ENCODE measurements at regions not wholly inside any gene's neighbourhood (a gene's known extent, or its start where the extent isn't known, plus 50 kb on each side); places are given as distances from the start of the nearest gene placed in this dataset.

- TF ChIP-seq CEBPB (IDR thresholded peaks at IDR 0.05): no peak
- no peak for TF ChIP-seq ZBTB7A (IDR thresholded peaks at IDR 0.05; ENCODE audit: low read depth)
- TF ChIP-seq REST (IDR thresholded peaks at IDR 0.05; ENCODE audit: low read depth): no peak
These were observed 203.7 kb upstream of the ESRRG start for GRCh38 chr1:216926720-216927510.
